Spleen (tissue), 7 donors: ENCODE measurements at regions not wholly inside any gene's neighbourhood (a gene's known extent, or its start where the extent isn't known, plus 50 kb on each side); places are given as distances from the start of the nearest gene placed in this dataset.

Experiments used
- CTCF ChIP-seq, 11 experiments: fragments of 200-600 bp in 7 of 11; fragments of 450-650 bp in 4 of 11; sonication (generic) in 4 of 11; IDR thresholded peaks in 8 of 11; conservative IDR thresholded peaks in 3 of 11; 1 replicate in 7 of 11; 2 replicates in 4 of 11; pipeline versions ENCODE4 v1.4.0 to v1.8.0; 2016 to 2021; ENCODE audit warnings: antibody characterized with exemption in 11 of 11, inconsistent platforms in 4 of 11, mild to moderate bottlenecking in 1 of 11
- POLR2A ChIP-seq, 3 donors: fragments of 450-650 bp; IDR thresholded peaks; one replicate each; pipeline ENCODE4 v1.5.1; 2017; ENCODE audit warnings: antibody characterized with exemption in 3 of 3, mild to moderate bottlenecking in 1 of 3
- donor health status: DM: no; HTN: no; CAD: no; lungs with moderate emphysema.
- donor health status: DM: no; HTN: no; CAD: no.
- donor health status: DM: no; HTN: no; CAD: no.

- TF ChIP-seq CTCF (IDR thresholded peaks at IDR 0.05 in 8 of 11, conservative IDR thresholded peaks at IDR 0.05 in 3 of 11): no peak
- no peak for TF ChIP-seq POLR2A (IDR thresholded peaks at IDR 0.05)
Observed at GRCh38 chr16:86099326-86099725, 200.4 kb downstream of the IRF8 start.
